ENCODE measurements at regions not wholly inside any gene's neighbourhood (a gene's known extent, or its start where the extent isn't known, plus 50 kb on each side); places are given as distances from the start of the nearest gene placed in this dataset.

DNA sequence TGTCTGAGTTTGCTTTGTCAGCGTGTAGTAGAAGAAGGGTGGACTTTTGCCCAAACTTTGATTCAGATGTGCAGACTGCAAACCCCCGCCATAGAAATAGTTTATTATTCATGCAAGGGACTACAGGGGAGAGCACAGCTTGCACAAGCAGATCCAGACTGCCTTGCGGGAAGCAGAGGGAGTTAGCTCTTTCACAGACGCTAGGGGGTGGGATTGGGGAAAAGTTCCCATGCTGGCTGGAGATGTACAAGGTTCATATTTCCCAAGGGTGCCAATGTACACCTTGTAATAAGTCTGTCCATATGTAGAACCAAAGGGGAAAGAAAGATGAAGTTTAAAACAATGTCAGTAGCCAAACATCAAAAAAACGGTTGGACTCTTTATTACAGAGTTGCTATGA lies 749.7 kb upstream of the COX7C start:
- H3K9me3 ChIP-seq = no peaks in the 10 kb centered on the region
- 82 to 84% methylated on average over 5 of the region's 5 CpGs for WGBS, 2 donors
- H3K27me3 ChIP-seq = no peaks in the 10 kb centered on the region
- H3K4me1 ChIP-seq = no peaks in the 10 kb centered on the region
- DNase-seq (ENCODE audit: low spot score in 2 of 2) = no peak
- H3K36me3 ChIP-seq = no peaks in the 10 kb centered on the region
- no peak overlapping the region for H3K27ac ChIP-seq
- TF ChIP-seq, protein P1, sequence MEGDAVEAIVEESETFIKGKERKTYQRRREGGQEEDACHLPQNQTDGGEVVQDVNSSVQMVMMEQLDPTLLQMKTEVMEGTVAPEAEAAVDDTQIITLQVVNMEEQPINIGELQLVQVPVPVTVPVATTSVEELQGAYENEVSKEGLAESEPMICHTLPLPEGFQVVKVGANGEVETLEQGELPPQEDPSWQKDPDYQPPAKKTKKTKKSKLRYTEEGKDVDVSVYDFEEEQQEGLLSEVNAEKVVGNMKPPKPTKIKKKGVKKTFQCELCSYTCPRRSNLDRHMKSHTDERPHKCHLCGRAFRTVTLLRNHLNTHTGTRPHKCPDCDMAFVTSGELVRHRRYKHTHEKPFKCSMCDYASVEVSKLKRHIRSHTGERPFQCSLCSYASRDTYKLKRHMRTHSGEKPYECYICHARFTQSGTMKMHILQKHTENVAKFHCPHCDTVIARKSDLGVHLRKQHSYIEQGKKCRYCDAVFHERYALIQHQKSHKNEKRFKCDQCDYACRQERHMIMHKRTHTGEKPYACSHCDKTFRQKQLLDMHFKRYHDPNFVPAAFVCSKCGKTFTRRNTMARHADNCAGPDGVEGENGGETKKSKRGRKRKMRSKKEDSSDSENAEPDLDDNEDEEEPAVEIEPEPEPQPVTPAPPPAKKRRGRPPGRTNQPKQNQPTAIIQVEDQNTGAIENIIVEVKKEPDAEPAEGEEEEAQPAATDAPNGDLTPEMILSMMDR (IDR thresholded peaks at IDR 0.05) = no peak
- TF ChIP-seq POLR2A (IDR thresholded peaks at IDR 0.05) = no peak
- no peak for TF ChIP-seq EP300 (IDR thresholded peaks at IDR 0.05)
- no peak overlapping the region for H3K4me3 ChIP-seq

DNA sequence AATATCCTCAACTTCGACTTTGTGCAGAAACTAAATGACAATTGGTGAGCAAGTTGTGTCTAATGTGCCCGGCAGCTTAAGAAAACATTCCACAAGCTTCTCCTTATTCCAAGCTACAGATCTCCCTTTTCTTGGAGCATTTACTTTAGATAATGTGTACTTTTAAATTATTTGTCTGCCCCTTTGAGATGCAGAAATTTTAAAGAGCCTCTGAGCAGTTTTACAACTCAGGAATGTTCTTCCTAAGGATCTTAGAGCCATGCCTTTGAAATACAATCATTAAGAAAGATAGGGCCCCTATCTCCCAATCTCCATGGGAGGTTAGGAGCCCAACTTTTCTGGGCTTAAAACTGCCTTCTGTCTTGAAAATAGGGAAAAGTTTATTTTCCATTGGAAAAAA lies 723.7 kb upstream of the COX7C start:
- WGBS, 2 donors = 52 to 55% methylated on average over 2 of the region's 2 CpGs
- Histone ChIP-seq H3K27ac (no peak overlapping the region), H3K4me3 (no peak overlapping the region), H3K4me1 (no peaks in the 10 kb centered on the region), H3K36me3 (no peaks in the 10 kb centered on the region), H3K9me3 (no peaks in the 10 kb centered on the region), H3K27me3 (no peaks in the 10 kb centered on the region)
- TF ChIP-seq, protein P1 (IDR thresholded peaks at IDR 0.05) = no peak
- TF ChIP-seq EP300 (IDR thresholded peaks at IDR 0.05) (no peak), POLR2A (IDR thresholded peaks at IDR 0.05) (no peak)
- DNase-seq (ENCODE audit: low spot score in 2 of 2) = no peak

DNA sequence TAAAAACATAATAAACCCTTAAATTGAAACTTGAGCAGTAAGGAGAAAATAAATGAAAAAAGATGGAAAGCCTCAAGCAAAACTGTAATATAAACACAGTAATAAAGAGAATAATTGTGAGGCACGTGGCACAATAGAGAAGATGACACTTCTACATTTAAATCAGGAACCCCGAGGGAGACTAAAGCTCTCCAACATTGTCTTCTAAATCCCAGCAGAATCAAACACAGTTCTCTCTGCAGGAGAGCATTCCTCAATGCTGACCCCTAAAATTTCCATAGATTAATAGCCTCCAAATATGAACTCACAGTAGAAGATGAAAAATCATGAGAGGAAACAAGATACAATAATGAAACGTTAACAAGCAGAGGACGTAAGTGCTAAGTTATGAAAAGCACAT lies 721.2 kb upstream of the COX7C start:
- Histone ChIP-seq H3K4me1 (no peaks in the 10 kb centered on the region), H3K9me3 (no peaks in the 10 kb centered on the region), H3K36me3 (no peaks in the 10 kb centered on the region), H3K27me3 (no peaks in the 10 kb centered on the region), H3K4me3 (no peak overlapping the region), H3K27ac (no peak overlapping the region)
- WGBS, 2 donors = 17 to 35% methylated on average over 4 of the region's 4 CpGs
- DNase-seq (ENCODE audit: low spot score in 2 of 2) = no peak
- no peak for TF ChIP-seq POLR2A (IDR thresholded peaks at IDR 0.05)
- no peak for TF ChIP-seq EP300 (IDR thresholded peaks at IDR 0.05)
- TF ChIP-seq, protein P1 (IDR thresholded peaks at IDR 0.05) = no peak

DNA sequence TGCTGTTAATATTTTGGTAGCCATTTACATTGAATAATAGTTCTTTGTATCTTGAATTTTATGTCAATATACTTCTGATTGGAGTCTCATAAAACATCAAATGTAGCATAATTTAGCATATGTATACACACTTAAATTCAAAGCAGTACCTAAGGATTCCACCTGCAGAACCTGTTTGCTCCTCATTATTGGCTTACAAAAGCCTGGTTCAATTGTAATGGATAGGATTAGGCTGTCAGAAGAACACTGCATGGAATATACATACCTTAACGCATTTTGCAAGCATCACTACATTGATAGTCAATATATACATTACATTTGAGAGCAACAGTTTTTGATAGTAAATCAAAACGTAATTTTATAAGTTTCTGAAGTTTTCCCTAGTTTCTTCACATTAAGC lies 711.3 kb upstream of the COX7C start:
- no peak for DNase-seq (ENCODE audit: low spot score in 2 of 2)
- WGBS, 2 donors = 26 to 37% methylated on average over 2 of the region's 2 CpGs
- no peak overlapping the region for H3K27ac ChIP-seq
- no peak for TF ChIP-seq EP300 (IDR thresholded peaks at IDR 0.05)
- TF ChIP-seq POLR2A (IDR thresholded peaks at IDR 0.05) = no peak
- TF ChIP-seq, protein P1 (IDR thresholded peaks at IDR 0.05) = no peak
- no peaks in the 10 kb centered on the region for H3K27me3 ChIP-seq
- no peaks in the 10 kb centered on the region for H3K36me3 ChIP-seq
- H3K4me1 ChIP-seq = no peaks in the 10 kb centered on the region
- no peak overlapping the region for H3K4me3 ChIP-seq
- no peaks in the 10 kb centered on the region for H3K9me3 ChIP-seq

DNA sequence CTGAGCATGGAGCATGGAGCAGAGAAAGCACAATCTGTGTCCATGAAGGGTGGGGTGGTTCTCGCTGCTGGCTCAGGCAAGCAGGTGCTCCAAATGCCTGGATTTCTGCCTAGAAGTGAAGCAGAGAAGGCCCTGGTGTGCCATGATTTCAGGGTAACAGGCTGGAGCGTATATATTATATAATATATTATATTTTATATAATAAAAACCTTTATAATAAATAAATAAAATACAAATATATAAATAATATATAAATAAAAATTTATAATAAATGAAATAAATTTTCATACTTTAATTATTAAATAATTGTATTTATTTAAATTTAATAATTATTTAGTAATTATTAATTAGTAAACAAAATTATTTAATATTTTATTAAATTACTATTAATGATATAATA lies 707.4 kb upstream of the COX7C start:
- no peak overlapping the region for H3K27ac ChIP-seq
- H3K4me1 ChIP-seq = no peaks in the 10 kb centered on the region
- no peak for DNase-seq (ENCODE audit: low spot score in 2 of 2)
- no peaks in the 10 kb centered on the region for H3K36me3 ChIP-seq
- no peak for TF ChIP-seq EP300 (IDR thresholded peaks at IDR 0.05)
- TF ChIP-seq, protein P1 (IDR thresholded peaks at IDR 0.05) = no peak
- no peak for TF ChIP-seq POLR2A (IDR thresholded peaks at IDR 0.05)
- 96 to 97% methylated on average over 2 of the region's 2 CpGs for WGBS, 2 donors
- no peaks in the 10 kb centered on the region for H3K9me3 ChIP-seq
- H3K4me3 ChIP-seq = no peak overlapping the region
- no peaks in the 10 kb centered on the region for H3K27me3 ChIP-seq
